NCI-H524 treated with DMSO at 0.1 percent for 48 hours (cell line): ENCODE measurements at regions not wholly inside any gene's neighbourhood (a gene's known extent, or its start where the extent isn't known, plus 50 kb on each side); places are given as distances from the start of the nearest gene placed in this dataset.

ENCODE experiments used
- DNase-seq: peaks from one replicate; lab custom pipeline; 2025; lab: John Stamatoyannopoulos, UW

GRCh38 chr13:109521719-109522118 lies 264.7 kb downstream of the IRS2 start:
- no peak for DNase-seq

GRCh38 chr13:109517517-109517916 lies 268.9 kb downstream of the IRS2 start:
- DNase-seq: no peak

GRCh38 chr13:109516186-109516585 lies 270.2 kb downstream of the IRS2 start:
- DNase-seq: no peak

GRCh38 chr13:109510013-109510412 lies 276.4 kb downstream of the IRS2 start:
- DNase-seq: no peak

GRCh38 chr13:109509154-109509900 lies 277.1 kb downstream of the IRS2 start:
- DNase-seq: no peak

GRCh38 chr13:109500146-109500773 lies 286.1 kb downstream of the IRS2 start:
- no peak for DNase-seq

- DNase-seq: no peak
Measured at GRCh38 chr13:109497917-109498316, 288.5 kb downstream of the IRS2 start.

- no peak for DNase-seq
Measured at GRCh38 chr13:109496216-109496615, 290.2 kb downstream of the IRS2 start.

- no peak for DNase-seq
Measured at GRCh38 chr13:109494925-109495369, 291.4 kb downstream of the IRS2 start.

GRCh38 chr13:109485136-109485794 lies 301.1 kb downstream of the IRS2 start:
- no peak for DNase-seq

- DNase-seq: no peak
Measured at GRCh38 chr13:109483284-109483683, 303.1 kb downstream of the IRS2 start.

GRCh38 chr13:109481040-109481439 lies 305.3 kb downstream of the IRS2 start:
- DNase-seq: no peak

- no peak for DNase-seq
Measured at GRCh38 chr13:109480011-109480955, 306.1 kb downstream of the IRS2 start.

- no peak for DNase-seq
Measured at GRCh38 chr13:109479534-109479933, 306.8 kb downstream of the IRS2 start.

- no peak for DNase-seq
Measured at GRCh38 chr13:109476001-109476400, 310.4 kb downstream of the IRS2 start.

- DNase-seq: no peak
Measured at GRCh38 chr13:109468123-109468522, 318.3 kb downstream of the IRS2 start.

GRCh38 chr13:109465148-109465547 lies 321.2 kb downstream of the IRS2 start:
- DNase-seq: no peak

- no peak for DNase-seq
Measured at GRCh38 chr13:109454167-109454917, 332.0 kb downstream of the IRS2 start.

GRCh38 chr13:109451726-109452125 lies 334.7 kb downstream of the IRS2 start:
- no peak for DNase-seq

GRCh38 chr13:109448629-109449028 lies 337.8 kb downstream of the IRS2 start:
- DNase-seq: no peak

GRCh38 chr13:109447667-109448066 lies 338.7 kb downstream of the IRS2 start:
- no peak for DNase-seq
